Dendritic cell treated with granulocyte-macrophage colony-stimulating factor and Interleukin-4, amounts not matched to agents 40 ng/mL and 50 ng/mL, for 4 days (primary cell): ENCODE measurements at regions not wholly inside any gene's neighbourhood (a gene's known extent, or its start where the extent isn't known, plus 50 kb on each side); places are given as distances from the start of the nearest gene placed in this dataset.
A peak's percentile ranks its signal among the peaks of the same experiment; 100 is the strongest.

Source experiments
- H3K27ac Mint-ChIP-seq: one replicate; pipeline ENCODE4 v1.8.0; 2022; ENCODE audit warnings: mild to moderate bottlenecking, mixed read lengths
- H3K27me3 Mint-ChIP-seq: one replicate; pipeline ENCODE4 v1.8.0; 2022; ENCODE audit warnings: mild to moderate bottlenecking, mixed read lengths
- H3K36me3 Mint-ChIP-seq: one replicate; pipeline ENCODE4 v1.8.0; 2022; ENCODE audit warnings: low read depth, mixed read lengths
- H3K4me1 Mint-ChIP-seq: one replicate; pipeline ENCODE4 v1.8.0; 2022; ENCODE audit warnings: low read depth, mixed read lengths
- H3K4me3 Mint-ChIP-seq: one replicate; pipeline ENCODE4 v1.8.0; 2022; ENCODE audit warnings: mild to moderate bottlenecking, moderate library complexity, mixed read lengths
- H3K9me3 Mint-ChIP-seq: one replicate; pipeline ENCODE4 v1.8.0; 2022; ENCODE audit warnings: mixed read lengths
- intact Hi-C: fragments of 100-400 bp; cut with micrococcal nuclease; formaldehyde crosslinking; loops from one replicate; pipeline ENCODE4 v1.15.0; 2022

DNA sequence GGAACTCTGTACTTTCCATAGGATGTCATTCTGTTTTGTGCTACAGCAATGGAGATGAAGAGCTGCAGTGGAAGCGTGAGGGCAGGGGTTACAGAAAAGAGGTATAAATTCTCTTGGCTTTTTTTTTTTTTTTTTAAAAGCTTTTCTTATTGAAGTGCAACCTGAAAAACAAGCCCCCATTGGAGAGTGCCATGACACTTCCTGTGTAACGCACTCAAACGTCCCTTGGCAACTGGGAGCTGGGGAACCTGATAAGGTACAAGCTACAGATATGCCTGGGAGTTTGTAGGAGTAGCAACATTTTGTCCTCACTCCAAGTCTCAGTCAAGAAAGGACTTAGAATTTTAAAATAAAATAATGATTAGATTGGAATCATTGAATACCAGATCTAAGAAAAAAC lies 512.1 kb downstream of the RPS24 start:
- intact Hi-C loops = no loop called here
- H3K4me3 Mint-ChIP-seq = no peak overlapping the region
- H3K36me3 Mint-ChIP-seq = no peaks in the 10 kb centered on the region
- no peaks in the 10 kb centered on the region for H3K9me3 Mint-ChIP-seq
- H3K27me3 Mint-ChIP-seq = peaks cover 8% of the 10 kb centered on the region
- H3K27ac Mint-ChIP-seq = no peak overlapping the region
- peaks cover 43% of the 10 kb centered on the region for H3K4me1 Mint-ChIP-seq

DNA sequence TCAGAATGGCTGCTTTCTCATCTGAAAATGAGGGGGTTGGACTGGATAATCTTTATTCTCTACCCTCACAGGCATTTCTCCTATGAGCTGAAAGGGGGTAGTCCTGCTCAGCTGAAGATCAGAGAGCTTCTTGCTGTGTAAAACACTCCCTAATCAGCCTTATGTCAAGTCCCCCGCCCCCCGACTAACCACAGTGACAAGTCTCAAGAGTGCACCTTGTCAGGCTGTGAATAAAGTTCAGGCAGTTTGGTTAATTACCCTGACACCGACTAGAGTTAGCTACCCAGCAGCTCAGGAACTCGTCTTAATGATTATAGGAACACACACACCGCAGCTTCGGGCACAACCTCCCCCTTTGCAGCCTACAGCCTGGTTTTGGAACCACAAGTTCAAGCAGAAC lies 513.7 kb downstream of the RPS24 start:
- Mint-ChIP-seq H3K4me1 (peaks cover 44% of the 10 kb centered on the region), H3K27me3 (peaks cover 10% of the 10 kb centered on the region), H3K9me3 (no peaks in the 10 kb centered on the region), H3K4me3 (no peak overlapping the region), H3K27ac (no peak overlapping the region), H3K36me3 (no peaks in the 10 kb centered on the region)
- intact Hi-C loops = no loop called here

DNA sequence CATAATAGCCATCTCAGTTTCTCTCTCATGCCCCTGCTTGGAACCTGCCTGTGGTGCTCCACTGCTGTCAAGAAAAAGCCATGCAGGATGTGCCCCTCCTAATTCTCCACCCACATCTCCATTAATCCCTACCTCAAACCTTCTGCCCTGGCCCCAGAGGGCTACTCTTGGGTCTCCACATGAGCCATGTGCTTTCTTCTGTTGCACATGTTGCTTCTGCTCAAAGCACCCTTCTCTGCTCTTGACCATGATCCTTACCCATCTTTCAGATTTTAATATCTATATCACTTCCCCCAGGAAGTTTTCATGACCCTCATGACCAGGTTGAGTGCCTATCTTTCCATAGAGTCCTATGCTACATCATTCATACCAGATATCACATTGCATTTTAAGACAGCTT lies 514.2 kb downstream of the RPS24 start:
- Mint-ChIP-seq H3K27me3 (peaks cover 13% of the 10 kb centered on the region), H3K27ac (no peak overlapping the region), H3K4me3 (no peak overlapping the region), H3K4me1 (peaks cover 46% of the 10 kb centered on the region), H3K9me3 (no peaks in the 10 kb centered on the region), H3K36me3 (no peaks in the 10 kb centered on the region)
- intact Hi-C loops = no loop called here

DNA sequence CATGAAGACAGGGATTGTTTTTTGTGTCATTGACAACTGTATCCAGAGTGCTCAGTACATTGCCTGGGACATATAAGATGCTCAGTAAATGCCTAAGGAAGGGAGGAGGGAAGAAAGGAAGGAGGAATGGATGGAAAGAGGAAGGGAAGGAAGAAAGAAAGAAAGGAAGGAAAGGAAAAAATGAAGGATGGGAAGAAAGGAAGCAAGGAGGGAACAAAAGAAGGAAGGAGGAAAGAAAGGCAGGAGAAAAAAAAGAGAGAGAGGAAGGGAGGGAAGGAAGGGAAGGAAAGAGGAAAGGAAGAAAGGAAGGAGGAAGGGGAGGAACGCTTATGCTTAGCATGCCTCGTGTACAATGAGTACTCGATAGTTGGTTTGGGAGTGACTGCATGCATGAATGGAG lies 514.7 kb downstream of the RPS24 start:
- Mint-ChIP-seq H3K4me1 (peaks cover 47% of the 10 kb centered on the region), H3K36me3 (no peaks in the 10 kb centered on the region), H3K27me3 (peaks cover 13% of the 10 kb centered on the region), H3K4me3 (peak overlapping the region; percentile 2), H3K27ac (no peak overlapping the region), H3K9me3 (no peaks in the 10 kb centered on the region)
- intact Hi-C loops = no loop called here

DNA sequence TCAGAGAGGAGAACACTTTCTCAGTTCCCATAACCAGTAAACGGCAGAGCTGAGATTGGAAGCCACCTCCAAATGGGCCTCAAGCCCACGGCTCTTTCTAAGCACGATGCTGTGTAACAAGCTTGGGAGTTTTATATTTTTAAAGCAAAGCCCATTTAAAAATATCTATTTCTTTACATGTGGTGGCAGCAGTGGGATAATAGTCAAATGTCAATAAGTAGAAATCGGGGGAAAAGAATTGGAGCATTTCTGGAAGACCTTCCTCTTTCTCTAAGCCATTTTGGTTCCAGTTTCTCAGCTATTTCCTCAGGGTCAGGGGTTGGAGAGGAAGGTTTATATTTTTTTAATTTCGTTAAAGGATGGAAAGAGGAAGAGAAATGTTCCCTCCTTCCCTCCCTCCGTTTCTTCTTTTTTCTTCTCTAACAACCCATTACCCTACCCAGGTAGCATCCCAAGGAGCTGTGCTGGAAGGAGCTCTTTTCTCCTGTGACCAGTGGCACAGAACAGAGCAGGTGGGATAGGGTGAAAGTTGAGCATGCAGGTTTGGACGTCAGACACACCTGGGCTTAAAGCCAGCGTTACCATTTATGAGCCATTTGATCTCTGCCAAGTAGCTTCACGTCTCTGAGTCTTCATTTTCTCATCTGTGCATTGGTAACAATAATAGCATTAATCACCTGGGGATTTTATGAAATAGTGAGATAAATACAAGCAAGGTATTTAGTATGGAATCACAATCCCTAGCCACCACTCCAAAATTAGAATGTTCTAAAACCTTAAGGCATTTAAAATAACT lies 515.7 kb downstream of the RPS24 start:
- H3K9me3 Mint-ChIP-seq = peaks cover 8% of the 10 kb centered on the region
- H3K36me3 Mint-ChIP-seq = no peaks in the 10 kb centered on the region
- H3K27ac Mint-ChIP-seq = no peak overlapping the region
- no peak overlapping the region for H3K4me3 Mint-ChIP-seq
- peaks cover 13% of the 10 kb centered on the region for H3K27me3 Mint-ChIP-seq
- peaks cover 41% of the 10 kb centered on the region for H3K4me1 Mint-ChIP-seq
- intact Hi-C loops = no loop called here

DNA sequence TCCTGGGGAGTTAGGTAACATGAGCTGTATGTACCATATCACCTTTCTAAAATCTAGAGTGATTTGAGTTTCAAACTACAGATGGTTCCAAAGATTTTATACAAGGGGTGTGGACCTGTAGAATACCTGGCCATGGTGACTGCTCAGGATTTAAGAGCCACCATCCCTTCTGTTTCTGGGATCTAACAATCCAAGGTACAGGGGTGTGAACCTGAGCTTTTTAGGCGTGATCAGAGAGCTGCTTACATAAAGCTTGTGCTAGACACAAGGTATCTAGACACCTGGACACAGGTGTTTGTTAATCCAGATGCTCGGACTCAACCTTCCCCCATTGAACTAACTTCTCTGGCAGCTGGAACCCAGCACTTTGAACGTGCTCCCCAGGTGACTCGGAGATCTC lies 516.4 kb downstream of the RPS24 start:
- no peaks in the 10 kb centered on the region for H3K36me3 Mint-ChIP-seq
- H3K4me3 Mint-ChIP-seq = no peak overlapping the region
- no peak overlapping the region for H3K27ac Mint-ChIP-seq
- peaks cover 41% of the 10 kb centered on the region for H3K4me1 Mint-ChIP-seq
- H3K27me3 Mint-ChIP-seq = peaks cover 13% of the 10 kb centered on the region
- H3K9me3 Mint-ChIP-seq = peaks cover 15% of the 10 kb centered on the region
- intact Hi-C loops = no loop called here

DNA sequence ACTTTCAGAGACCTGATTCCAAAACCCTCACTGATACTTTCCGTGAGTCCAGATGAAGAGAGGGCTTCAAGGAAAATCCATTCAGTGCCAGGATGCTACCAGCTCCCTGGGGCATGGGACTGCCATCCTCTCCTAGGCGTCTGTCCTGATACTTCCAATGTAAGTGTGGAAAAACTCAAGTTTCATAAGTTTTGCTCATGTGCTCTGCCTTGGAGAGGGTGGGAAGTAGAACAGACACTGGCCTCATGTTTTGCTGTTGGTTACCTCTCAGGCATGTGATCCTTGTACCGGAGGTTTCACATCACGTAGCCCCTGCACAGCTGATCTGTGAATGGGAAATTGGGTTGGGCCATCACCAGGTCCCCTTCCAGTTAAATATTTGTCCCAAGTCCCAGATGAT lies 517.1 kb downstream of the RPS24 start:
- peaks cover 41% of the 10 kb centered on the region for H3K4me1 Mint-ChIP-seq
- H3K36me3 Mint-ChIP-seq = no peaks in the 10 kb centered on the region
- H3K27ac Mint-ChIP-seq = no peak overlapping the region
- H3K27me3 Mint-ChIP-seq = peaks cover 13% of the 10 kb centered on the region
- peaks cover 15% of the 10 kb centered on the region for H3K9me3 Mint-ChIP-seq
- no peak overlapping the region for H3K4me3 Mint-ChIP-seq
- intact Hi-C loops = no loop called here

DNA sequence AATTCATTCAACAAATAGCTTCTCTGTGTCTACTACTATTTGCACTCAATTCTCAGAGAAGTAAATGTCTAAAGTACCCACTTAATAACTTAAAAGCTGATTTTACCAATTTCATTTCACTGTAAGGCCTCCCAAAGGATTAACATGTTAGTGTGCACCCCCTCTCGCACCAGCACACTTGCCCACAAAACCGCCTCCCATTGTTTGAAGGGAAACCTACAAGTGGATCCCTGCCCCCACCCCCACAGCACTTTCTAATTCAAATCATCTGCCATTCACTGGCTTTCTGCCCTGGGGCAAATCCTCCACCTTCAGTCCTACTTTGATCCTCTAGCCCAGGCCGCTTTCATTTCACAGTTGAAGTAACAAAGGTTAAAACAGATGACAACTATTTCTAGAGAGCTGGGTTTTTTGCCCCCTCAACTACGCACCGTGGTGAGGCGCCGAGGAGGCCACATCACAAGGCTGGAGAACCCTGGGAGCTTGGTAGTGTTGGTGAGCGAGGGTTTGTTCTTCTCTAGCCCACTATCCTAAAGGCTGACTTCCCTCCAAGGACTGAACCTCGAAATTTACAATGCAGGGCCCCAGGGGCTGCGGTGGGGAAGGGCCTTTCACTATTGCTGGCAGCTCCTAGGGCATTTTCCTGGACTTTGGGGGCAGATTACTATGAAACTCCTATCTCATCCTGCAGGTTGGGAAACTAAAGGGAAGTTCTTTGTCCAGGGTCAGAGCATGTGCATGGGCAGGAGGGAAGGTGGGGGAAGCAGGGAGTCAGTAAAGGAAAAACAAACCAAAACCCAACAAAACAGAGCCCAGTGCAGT lies 517.4 kb upstream of the ZMIZ1 start:
- Mint-ChIP-seq H3K27ac (no peak overlapping the region), H3K27me3 (peaks cover 13% of the 10 kb centered on the region), H3K4me1 (peaks cover 46% of the 10 kb centered on the region), H3K4me3 (no peak overlapping the region), H3K36me3 (no peaks in the 10 kb centered on the region), H3K9me3 (peaks cover 15% of the 10 kb centered on the region)
- intact Hi-C loops = no loop called here

DNA sequence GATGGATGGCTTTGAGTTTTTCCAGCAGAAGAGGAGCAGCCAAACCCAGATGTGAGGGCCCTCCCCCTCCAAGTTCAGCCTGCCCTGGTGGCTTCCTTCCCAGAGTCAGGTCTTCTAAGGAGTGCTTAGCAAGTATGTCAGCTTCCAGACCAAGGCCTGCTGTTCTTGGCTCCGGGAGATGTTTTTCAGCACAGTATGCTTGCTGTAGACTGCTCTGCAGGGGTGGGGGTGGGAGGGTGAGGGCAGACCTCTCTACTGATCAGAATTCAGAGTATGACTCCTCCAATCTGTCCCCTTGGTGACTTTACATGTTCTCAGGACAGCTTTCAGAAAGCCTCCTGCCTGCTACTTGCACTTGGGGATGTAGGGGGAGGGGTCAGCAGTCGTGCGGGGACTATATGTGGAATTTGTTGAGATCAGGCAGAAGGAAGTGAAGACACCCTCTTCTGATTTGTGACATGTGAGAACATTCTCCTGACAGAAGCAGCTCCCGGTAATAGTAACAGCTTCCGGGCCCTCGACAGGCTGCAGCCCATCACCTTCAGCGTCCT lies 516.4 kb upstream of the ZMIZ1 start:
- Mint-ChIP-seq H3K27ac (no peak overlapping the region), H3K4me3 (no peak overlapping the region), H3K36me3 (no peaks in the 10 kb centered on the region), H3K4me1 (peaks cover 55% of the 10 kb centered on the region), H3K9me3 (peaks cover 15% of the 10 kb centered on the region), H3K27me3 (peaks cover 13% of the 10 kb centered on the region)
- intact Hi-C loops = no loop called here

DNA sequence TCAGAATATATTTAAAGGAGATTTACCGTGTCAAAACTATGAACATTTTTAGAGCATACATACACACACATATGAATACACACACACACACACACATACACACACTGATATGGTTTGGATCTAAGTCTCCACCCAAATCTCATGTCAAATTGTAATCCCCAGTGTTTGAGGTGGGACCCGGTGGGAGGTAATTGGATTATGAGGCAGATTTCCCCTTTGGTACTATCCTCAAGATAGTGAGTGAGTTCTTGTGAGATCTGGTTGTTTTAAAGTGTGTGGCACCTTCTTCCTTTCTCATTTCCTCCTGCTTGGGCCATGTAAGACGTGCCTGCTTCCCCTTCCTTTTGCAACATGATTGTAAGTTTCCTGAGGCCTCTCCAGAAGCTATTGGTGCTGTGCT lies 515.0 kb upstream of the ZMIZ1 start:
- no peak overlapping the region for H3K27ac Mint-ChIP-seq
- peaks cover 15% of the 10 kb centered on the region for H3K9me3 Mint-ChIP-seq
- no peak overlapping the region for H3K4me3 Mint-ChIP-seq
- H3K4me1 Mint-ChIP-seq = peaks cover 50% of the 10 kb centered on the region
- intact Hi-C loops = no loop called here
- no peaks in the 10 kb centered on the region for H3K36me3 Mint-ChIP-seq
- H3K27me3 Mint-ChIP-seq = peaks cover 5% of the 10 kb centered on the region

DNA sequence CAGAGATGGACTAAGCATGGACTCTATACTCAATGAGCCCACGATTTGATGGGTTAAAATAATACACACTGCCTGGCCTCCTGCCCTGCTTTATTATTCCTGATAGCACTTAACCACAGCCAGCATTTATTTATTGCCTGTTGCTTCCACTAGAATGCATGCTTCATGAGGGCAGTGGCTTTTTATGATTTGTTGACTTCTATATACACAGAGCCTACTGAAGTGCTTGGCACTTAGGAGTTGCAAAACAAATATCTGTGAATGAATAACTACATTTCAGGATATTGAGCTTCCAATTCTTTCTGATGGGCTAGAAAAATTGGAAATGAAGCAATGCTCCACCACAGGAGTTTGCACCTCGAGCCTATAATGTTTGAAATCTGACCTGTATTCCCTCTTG lies 513.6 kb upstream of the ZMIZ1 start:
- peaks cover 15% of the 10 kb centered on the region for H3K9me3 Mint-ChIP-seq
- H3K27ac Mint-ChIP-seq = no peak overlapping the region
- H3K36me3 Mint-ChIP-seq = no peaks in the 10 kb centered on the region
- H3K4me1 Mint-ChIP-seq = peaks cover 46% of the 10 kb centered on the region
- peaks cover 5% of the 10 kb centered on the region for H3K27me3 Mint-ChIP-seq
- intact Hi-C loops = no loop called here
- no peak overlapping the region for H3K4me3 Mint-ChIP-seq

DNA sequence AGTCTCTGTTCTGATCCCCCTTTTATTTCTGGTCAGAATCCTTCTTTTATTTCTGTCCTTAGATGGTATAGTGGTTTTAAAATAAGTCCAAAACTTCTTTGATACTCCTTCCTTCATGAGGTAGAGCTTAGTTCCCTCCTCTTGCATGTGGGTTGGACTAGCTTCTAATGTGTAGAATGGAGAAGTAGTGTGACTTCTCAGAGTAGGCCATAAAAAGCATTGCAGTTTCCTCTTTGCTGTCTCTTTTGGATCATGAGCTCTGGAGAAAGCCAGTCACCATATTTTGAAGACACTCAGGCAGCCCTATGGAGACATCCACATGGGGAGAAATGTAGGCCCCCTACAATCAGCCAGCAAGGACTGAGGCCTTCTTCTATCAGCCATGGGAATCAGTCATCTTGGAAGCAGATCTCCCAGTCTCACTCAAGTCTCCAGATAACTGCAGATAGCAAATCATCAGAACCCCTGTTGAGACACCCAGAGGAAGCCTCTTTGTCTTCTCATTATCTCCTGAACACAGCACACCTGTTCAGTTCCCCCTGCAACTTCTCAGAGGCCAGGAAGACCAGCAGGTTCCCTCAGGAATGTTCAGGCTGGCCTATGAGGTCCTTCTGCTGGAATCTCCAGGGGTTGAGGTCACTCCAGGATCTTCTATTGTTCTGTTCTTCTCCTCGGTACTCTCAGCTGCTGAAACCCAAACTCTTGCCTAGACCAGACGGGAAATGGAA lies 511.9 kb upstream of the ZMIZ1 start:
- peaks cover 39% of the 10 kb centered on the region for H3K4me1 Mint-ChIP-seq
- peak overlapping the region; percentile 57 for H3K27ac Mint-ChIP-seq
- no peaks in the 10 kb centered on the region for H3K36me3 Mint-ChIP-seq

DNA sequence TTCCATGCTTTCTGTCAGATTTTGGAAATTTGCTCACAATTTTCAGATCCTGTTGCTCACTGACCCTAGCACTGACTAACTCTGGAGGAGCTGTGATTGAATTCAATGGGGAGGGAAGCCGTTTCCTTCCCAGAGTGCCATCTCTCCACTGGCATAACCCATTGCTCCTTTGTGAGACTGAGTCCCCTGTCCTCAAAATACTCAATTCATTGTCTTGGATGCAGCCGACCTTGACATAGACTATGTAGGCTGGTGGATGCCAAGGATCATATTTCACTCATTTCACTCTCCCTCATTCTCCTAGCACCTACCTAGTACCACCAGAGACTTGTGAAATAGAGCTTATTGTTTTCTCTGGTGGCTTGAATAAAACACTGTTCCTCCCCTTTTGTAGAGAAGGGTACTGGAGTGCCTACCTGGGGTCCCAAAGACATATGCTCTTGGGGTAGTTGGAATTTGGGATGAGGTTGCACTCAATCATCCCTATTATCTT lies 511.3 kb upstream of the ZMIZ1 start:
- Mint-ChIP-seq H3K27me3 (peaks cover 5% of the 10 kb centered on the region), H3K4me3 (no peak overlapping the region), H3K9me3 (peaks cover 15% of the 10 kb centered on the region), H3K27ac (peak overlapping the region; percentile 57), H3K4me1 (peaks cover 33% of the 10 kb centered on the region), H3K36me3 (no peaks in the 10 kb centered on the region)
- intact Hi-C loops = no loop called here

More for the DNA sequence above, 511.9 kb upstream of the ZMIZ1 start:
- H3K27me3 Mint-ChIP-seq = peaks cover 5% of the 10 kb centered on the region
- H3K9me3 Mint-ChIP-seq = peaks cover 15% of the 10 kb centered on the region
- intact Hi-C loops = no loop called here
- H3K4me3 Mint-ChIP-seq = no peak overlapping the region
